ENCODE measurements at regions not wholly inside any gene's neighbourhood (a gene's known extent, or its start where the extent isn't known, plus 50 kb on each side); places are given as distances from the start of the nearest gene placed in this dataset.
A peak's percentile ranks its signal among the peaks of the same experiment; 100 is the strongest.

- Mint-ChIP-seq H3K4me3 (no peak overlapping the region), H3K27me3 (ENCODE audit: insufficient read depth, low read depth, poor library complexity) (peaks cover 2% of the 10 kb centered on the region), H3K27ac (no peak overlapping the region), H3K36me3 (ENCODE audit: low read depth) (no peaks in the 10 kb centered on the region), H3K4me1 (peaks cover 22% of the 10 kb centered on the region), H3K9me3 (no peaks in the 10 kb centered on the region)
- TF ChIP-seq, protein P1, sequence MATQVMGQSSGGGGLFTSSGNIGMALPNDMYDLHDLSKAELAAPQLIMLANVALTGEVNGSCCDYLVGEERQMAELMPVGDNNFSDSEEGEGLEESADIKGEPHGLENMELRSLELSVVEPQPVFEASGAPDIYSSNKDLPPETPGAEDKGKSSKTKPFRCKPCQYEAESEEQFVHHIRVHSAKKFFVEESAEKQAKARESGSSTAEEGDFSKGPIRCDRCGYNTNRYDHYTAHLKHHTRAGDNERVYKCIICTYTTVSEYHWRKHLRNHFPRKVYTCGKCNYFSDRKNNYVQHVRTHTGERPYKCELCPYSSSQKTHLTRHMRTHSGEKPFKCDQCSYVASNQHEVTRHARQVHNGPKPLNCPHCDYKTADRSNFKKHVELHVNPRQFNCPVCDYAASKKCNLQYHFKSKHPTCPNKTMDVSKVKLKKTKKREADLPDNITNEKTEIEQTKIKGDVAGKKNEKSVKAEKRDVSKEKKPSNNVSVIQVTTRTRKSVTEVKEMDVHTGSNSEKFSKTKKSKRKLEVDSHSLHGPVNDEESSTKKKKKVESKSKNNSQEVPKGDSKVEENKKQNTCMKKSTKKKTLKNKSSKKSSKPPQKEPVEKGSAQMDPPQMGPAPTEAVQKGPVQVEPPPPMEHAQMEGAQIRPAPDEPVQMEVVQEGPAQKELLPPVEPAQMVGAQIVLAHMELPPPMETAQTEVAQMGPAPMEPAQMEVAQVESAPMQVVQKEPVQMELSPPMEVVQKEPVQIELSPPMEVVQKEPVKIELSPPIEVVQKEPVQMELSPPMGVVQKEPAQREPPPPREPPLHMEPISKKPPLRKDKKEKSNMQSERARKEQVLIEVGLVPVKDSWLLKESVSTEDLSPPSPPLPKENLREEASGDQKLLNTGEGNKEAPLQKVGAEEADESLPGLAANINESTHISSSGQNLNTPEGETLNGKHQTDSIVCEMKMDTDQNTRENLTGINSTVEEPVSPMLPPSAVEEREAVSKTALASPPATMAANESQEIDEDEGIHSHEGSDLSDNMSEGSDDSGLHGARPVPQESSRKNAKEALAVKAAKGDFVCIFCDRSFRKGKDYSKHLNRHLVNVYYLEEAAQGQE (IDR thresholded peaks at IDR 0.05; ENCODE audit: unreplicated experiment): no peak
- TF ChIP-seq STAT1 (IDR thresholded peaks at IDR 0.05; ENCODE audit: unreplicated experiment) (no peak), CREB1 (CRISPR knock-in tag; IDR thresholded peaks at IDR 0.05; ENCODE audit: low read depth) (no peak), EZH2phosphoT487 (IDR thresholded peaks at IDR 0.05; ENCODE audit: unreplicated experiment) (no peak), JUNB (IDR thresholded peaks at IDR 0.05; ENCODE audit: unreplicated experiment) (no peak), NANOG (IDR thresholded peaks at IDR 0.05; ENCODE audit: borderline replicate concordance) (no peak), EZH2 (IDR thresholded peaks at IDR 0.05; ENCODE audit: low read depth, unreplicated experiment) (no peak), POLR2AphosphoS5 (IDR thresholded peaks at IDR 0.05; ENCODE audit: low read depth) (no peak), ZNF114 (CRISPR knock-in tag; IDR thresholded peaks at IDR 0.05) (no peak), ZNF331 (CRISPR knock-in tag; IDR thresholded peaks at IDR 0.05; ENCODE audit: low read depth) (no peak)
- TF ChIP-seq, protein P2, sequence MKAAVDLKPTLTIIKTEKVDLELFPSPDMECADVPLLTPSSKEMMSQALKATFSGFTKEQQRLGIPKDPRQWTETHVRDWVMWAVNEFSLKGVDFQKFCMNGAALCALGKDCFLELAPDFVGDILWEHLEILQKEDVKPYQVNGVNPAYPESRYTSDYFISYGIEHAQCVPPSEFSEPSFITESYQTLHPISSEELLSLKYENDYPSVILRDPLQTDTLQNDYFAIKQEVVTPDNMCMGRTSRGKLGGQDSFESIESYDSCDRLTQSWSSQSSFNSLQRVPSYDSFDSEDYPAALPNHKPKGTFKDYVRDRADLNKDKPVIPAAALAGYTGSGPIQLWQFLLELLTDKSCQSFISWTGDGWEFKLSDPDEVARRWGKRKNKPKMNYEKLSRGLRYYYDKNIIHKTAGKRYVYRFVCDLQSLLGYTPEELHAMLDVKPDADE (IDR thresholded peaks at IDR 0.05): no peak
- TF ChIP-seq, protein P3, sequence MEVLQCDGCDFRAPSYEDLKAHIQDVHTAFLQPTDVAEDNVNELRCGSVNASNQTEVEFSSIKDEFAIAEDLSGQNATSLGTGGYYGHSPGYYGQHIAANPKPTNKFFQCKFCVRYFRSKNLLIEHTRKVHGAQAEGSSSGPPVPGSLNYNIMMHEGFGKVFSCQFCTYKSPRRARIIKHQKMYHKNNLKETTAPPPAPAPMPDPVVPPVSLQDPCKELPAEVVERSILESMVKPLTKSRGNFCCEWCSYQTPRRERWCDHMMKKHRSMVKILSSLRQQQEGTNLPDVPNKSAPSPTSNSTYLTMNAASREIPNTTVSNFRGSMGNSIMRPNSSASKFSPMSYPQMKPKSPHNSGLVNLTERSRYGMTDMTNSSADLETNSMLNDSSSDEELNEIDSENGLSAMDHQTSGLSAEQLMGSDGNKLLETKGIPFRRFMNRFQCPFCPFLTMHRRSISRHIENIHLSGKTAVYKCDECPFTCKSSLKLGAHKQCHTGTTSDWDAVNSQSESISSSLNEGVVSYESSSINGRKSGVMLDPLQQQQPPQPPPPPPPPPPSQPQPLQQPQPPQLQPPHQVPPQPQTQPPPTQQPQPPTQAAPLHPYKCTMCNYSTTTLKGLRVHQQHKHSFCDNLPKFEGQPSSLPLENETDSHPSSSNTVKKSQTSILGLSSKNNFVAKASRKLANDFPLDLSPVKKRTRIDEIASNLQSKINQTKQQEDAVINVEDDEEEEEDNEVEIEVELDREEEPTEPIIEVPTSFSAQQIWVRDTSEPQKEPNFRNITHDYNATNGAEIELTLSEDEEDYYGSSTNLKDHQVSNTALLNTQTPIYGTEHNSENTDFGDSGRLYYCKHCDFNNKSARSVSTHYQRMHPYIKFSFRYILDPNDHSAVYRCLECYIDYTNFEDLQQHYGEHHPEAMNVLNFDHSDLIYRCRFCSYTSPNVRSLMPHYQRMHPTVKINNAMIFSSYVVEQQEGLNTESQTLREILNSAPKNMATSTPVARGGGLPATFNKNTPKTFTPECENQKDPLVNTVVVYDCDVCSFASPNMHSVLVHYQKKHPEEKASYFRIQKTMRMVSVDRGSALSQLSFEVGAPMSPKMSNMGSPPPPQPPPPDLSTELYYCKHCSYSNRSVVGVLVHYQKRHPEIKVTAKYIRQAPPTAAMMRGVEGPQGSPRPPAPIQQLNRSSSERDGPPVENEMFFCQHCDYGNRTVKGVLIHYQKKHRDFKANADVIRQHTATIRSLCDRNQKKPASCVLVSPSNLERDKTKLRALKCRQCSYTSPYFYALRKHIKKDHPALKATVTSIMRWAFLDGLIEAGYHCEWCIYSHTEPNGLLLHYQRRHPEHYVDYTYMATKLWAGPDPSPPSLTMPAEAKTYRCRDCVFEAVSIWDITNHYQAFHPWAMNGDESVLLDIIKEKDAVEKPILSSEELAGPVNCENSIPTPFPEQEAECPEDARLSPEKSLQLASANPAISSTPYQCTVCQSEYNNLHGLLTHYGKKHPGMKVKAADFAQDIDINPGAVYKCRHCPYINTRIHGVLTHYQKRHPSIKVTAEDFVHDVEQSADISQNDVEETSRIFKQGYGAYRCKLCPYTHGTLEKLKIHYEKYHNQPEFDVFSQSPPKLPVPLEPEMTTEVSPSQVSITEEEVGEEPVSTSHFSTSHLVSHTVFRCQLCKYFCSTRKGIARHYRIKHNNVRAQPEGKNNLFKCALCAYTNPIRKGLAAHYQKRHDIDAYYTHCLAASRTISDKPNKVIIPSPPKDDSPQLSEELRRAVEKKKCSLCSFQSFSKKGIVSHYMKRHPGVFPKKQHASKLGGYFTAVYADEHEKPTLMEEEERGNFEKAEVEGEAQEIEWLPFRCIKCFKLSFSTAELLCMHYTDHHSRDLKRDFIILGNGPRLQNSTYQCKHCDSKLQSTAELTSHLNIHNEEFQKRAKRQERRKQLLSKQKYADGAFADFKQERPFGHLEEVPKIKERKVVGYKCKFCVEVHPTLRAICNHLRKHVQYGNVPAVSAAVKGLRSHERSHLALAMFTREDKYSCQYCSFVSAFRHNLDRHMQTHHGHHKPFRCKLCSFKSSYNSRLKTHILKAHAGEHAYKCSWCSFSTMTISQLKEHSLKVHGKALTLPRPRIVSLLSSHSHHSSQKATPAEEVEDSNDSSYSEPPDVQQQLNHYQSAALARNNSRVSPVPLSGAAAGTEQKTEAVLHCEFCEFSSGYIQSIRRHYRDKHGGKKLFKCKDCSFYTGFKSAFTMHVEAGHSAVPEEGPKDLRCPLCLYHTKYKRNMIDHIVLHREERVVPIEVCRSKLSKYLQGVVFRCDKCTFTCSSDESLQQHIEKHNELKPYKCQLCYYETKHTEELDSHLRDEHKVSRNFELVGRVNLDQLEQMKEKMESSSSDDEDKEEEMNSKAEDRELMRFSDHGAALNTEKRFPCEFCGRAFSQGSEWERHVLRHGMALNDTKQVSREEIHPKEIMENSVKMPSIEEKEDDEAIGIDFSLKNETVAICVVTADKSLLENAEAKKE (CRISPR knock-in tag; IDR thresholded peaks at IDR 0.05): no peak
- TF ChIP-seq, protein P4, sequence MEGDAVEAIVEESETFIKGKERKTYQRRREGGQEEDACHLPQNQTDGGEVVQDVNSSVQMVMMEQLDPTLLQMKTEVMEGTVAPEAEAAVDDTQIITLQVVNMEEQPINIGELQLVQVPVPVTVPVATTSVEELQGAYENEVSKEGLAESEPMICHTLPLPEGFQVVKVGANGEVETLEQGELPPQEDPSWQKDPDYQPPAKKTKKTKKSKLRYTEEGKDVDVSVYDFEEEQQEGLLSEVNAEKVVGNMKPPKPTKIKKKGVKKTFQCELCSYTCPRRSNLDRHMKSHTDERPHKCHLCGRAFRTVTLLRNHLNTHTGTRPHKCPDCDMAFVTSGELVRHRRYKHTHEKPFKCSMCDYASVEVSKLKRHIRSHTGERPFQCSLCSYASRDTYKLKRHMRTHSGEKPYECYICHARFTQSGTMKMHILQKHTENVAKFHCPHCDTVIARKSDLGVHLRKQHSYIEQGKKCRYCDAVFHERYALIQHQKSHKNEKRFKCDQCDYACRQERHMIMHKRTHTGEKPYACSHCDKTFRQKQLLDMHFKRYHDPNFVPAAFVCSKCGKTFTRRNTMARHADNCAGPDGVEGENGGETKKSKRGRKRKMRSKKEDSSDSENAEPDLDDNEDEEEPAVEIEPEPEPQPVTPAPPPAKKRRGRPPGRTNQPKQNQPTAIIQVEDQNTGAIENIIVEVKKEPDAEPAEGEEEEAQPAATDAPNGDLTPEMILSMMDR (conservative IDR thresholded peaks at IDR 0.05; ENCODE audit: low read depth in 2 of 2): no peak
- Histone ChIP-seq H2AFZ (peak overlapping the region; percentile 18; the same call in 1 of the 2 replicates), H3K4me3 (no peak overlapping the region), H3K4me1 (ENCODE audit: insufficient read depth) (peaks cover 18% of the 10 kb centered on the region), H3K9me2 (ENCODE audit: insufficient read depth) (peaks cover 10% of the 10 kb centered on the region; the same call in 1 of the 2 replicates), H3F3A (replicated peaks; ENCODE audit: low read depth) (no peaks in the 10 kb centered on the region), H4K20me1 (replicated peaks; ENCODE audit: insufficient read depth) (no peaks in the 10 kb centered on the region), H3K27ac (ENCODE audit: low read depth) (no peak overlapping the region), H3K36me3 (ENCODE audit: insufficient read depth) (no peaks in the 10 kb centered on the region), H3K4me2 (no peak overlapping the region), H3K79me2 (replicated peaks; ENCODE audit: insufficient read depth) (no peaks in the 10 kb centered on the region), H3K27me3 (ENCODE audit: insufficient read depth) (no peaks in the 10 kb centered on the region)
- DNase-seq (ENCODE audit: low spot score): no peak
- ATAC-seq: no peak
Measured at GRCh38 chr18:45320724-45321123, 294.6 kb upstream of the SLC14A2 start.
